Calu3 (cell line): ENCODE measurements at regions not wholly inside any gene's neighbourhood (a gene's known extent, or its start where the extent isn't known, plus 50 kb on each side); places are given as distances from the start of the nearest gene placed in this dataset.

Source experiments
- BruUV-seq: library from RNA; stranded (reverse); fragments of 400-500 nt; replicated peaks from 2 replicates; lab custom pipeline; 2021; lab: Mats Ljungman, UMichigan
- CTCF ChIA-PET: fragments of 300-600 bp; sonication (Branson Sonifier 250); formaldehyde crosslinking; loops from one replicate; lab custom pipeline; 2022; ENCODE audit warnings: antibody characterized with exemption; lab: Charles Lee
- DNase-seq: peaks from one replicate; pipeline ENCODE4 v3.0.0; 2022
- H3K27ac Mint-ChIP-seq: one replicate; pipeline ENCODE4 v1.8.0; 2022; ENCODE audit warnings: mixed read lengths; ENCODE audit not compliant: unreplicated experiment
- H3K27me3 Mint-ChIP-seq: one replicate; pipeline ENCODE4 v1.8.0; 2022; ENCODE audit warnings: mixed read lengths; ENCODE audit not compliant: unreplicated experiment
- H3K36me3 Mint-ChIP-seq: one replicate; pipeline ENCODE4 v1.8.0; 2022; ENCODE audit warnings: mild to moderate bottlenecking, moderate library complexity, mixed read lengths; ENCODE audit not compliant: insufficient read depth, unreplicated experiment
- H3K4me1 Mint-ChIP-seq: one replicate; pipeline ENCODE4 v1.8.0; 2022; ENCODE audit warnings: mild to moderate bottlenecking, low read depth, mixed read lengths; ENCODE audit not compliant: unreplicated experiment
- H3K4me3 Mint-ChIP-seq: one replicate; pipeline ENCODE4 v1.8.0; 2022; ENCODE audit warnings: mild to moderate bottlenecking, low read depth, moderate library complexity, mixed read lengths; ENCODE audit not compliant: unreplicated experiment
- H3K9me3 Mint-ChIP-seq: one replicate; pipeline ENCODE4 v1.8.0; 2022; ENCODE audit warnings: low read depth, mixed read lengths; ENCODE audit not compliant: unreplicated experiment
- CTCF ChIP-seq: fragments of 200-600 bp; IDR thresholded peaks from one replicate; pipeline ENCODE4 v1.8.0; 2022; ENCODE audit warnings: antibody characterized with exemption; ENCODE audit not compliant: unreplicated experiment
- intact Hi-C: fragments of 100-400 bp; cut with micrococcal nuclease; formaldehyde crosslinking; loops from one replicate; pipeline ENCODE4 v1.10.0; 2022; ENCODE audit not compliant: unreplicated experiment

GRCh38 chr3:190234621-190235020 lies 87.6 kb downstream of the CLDN1 start:
- no peaks in the 10 kb centered on the region for H3K36me3 Mint-ChIP-seq
- H3K27ac Mint-ChIP-seq, result no peak overlapping the region
- CTCF ChIA-PET, result interaction anchor here (0.8 kb wide), 1 partner anchor 87 kb away, joined by 4 read pairs; the partner anchor contains the start of gene CLDN1
- H3K27me3 Mint-ChIP-seq, result no peaks in the 10 kb centered on the region
- H3K4me3 Mint-ChIP-seq, result no peak overlapping the region
- peaks cover 2% of the 10 kb centered on the region for H3K9me3 Mint-ChIP-seq
- DNase-seq, result no peak
- peaks cover 18% of the 10 kb centered on the region for H3K4me1 Mint-ChIP-seq
- intact Hi-C loops, result no loop called here
- no TSS peak for BruUV-seq
- no peak for TF ChIP-seq CTCF

- CTCF ChIA-PET, result interaction anchor here (0.8 to 1.3 kb wide), 3 partner anchors 36 to 154 kb away, joined by 3 to 5 read pairs (median 3); no protein-coding TSS in a partner anchor
- no TSS peak for BruUV-seq
- no peak overlapping the region for H3K27ac Mint-ChIP-seq
- H3K4me3 Mint-ChIP-seq, result no peak overlapping the region
- DNase-seq, result no peak
- intact Hi-C loops, result loop anchor here (2.0 to 5.0 kb wide), 4 partner anchors 77 to 467 kb away; no protein-coding TSS in a partner anchor
- TF ChIP-seq CTCF, result no peak
- peaks cover 20% of the 10 kb centered on the region for H3K4me1 Mint-ChIP-seq
- no peaks in the 10 kb centered on the region for H3K36me3 Mint-ChIP-seq
- no peaks in the 10 kb centered on the region for H3K9me3 Mint-ChIP-seq
- no peaks in the 10 kb centered on the region for H3K27me3 Mint-ChIP-seq
Observed at GRCh38 chr3:190229632-190230424, 92.4 kb downstream of the CLDN1 start.

GRCh38 chr3:190227064-190227463 lies 95.2 kb downstream of the CLDN1 start:
- peaks cover 15% of the 10 kb centered on the region for H3K4me1 Mint-ChIP-seq
- no peaks in the 10 kb centered on the region for H3K27me3 Mint-ChIP-seq
- no peak overlapping the region for H3K27ac Mint-ChIP-seq
- H3K4me3 Mint-ChIP-seq, result no peak overlapping the region
- no peaks in the 10 kb centered on the region for H3K9me3 Mint-ChIP-seq
- no TSS peak for BruUV-seq
- H3K36me3 Mint-ChIP-seq, result no peaks in the 10 kb centered on the region
- CTCF ChIA-PET, result interaction anchor here (2.6 kb wide), 1 partner anchor 157 kb away, joined by 16 read pairs; no protein-coding TSS in a partner anchor
- intact Hi-C loops, result loop anchor here (5.0 kb wide), 3 partner anchors 215 to 470 kb away; no protein-coding TSS in a partner anchor
- TF ChIP-seq CTCF, result no peak
- no peak for DNase-seq

- CTCF ChIA-PET, result interaction anchor here (0.5 to 2.9 kb wide), 11 partner anchors 17 to 472 kb away, joined by 3 to 31 read pairs (median 5); partner anchors contain the start of gene CLDN1
- DNase-seq, result peak; percentile 37
- intact Hi-C loops, result loop anchor here (1.0 to 5.0 kb wide), 6 partner anchors 97 to 472 kb away; partner anchors contain the start of gene CLDN1
- H3K27me3 Mint-ChIP-seq, result no peaks in the 10 kb centered on the region
- H3K9me3 Mint-ChIP-seq, result peaks cover 6% of the 10 kb centered on the region
- no TSS peak for BruUV-seq
- H3K4me1 Mint-ChIP-seq, result peaks cover 7% of the 10 kb centered on the region
- no peaks in the 10 kb centered on the region for H3K36me3 Mint-ChIP-seq
- TF ChIP-seq CTCF, result peak; percentile 58
- no peak overlapping the region for H3K27ac Mint-ChIP-seq
- no peak overlapping the region for H3K4me3 Mint-ChIP-seq
Observed at GRCh38 chr3:190224863-190225692, 97.2 kb downstream of the CLDN1 start.
